Kidney (tissue), 13 donors: ENCODE measurements at regions not wholly inside any gene's neighbourhood (a gene's known extent, or its start where the extent isn't known, plus 50 kb on each side); places are given as distances from the start of the nearest gene placed in this dataset.

Source experiments
- DNase-seq, 5 donors: peaks; one replicate each; pipeline ENCODE4 v3.0.0-alpha.2; 2013 to 2020
- FAIRE-seq: peaks from 2 replicates; lab custom pipeline; 2012; peaks lifted over from hg19 to GRCh38; lab: Jason Lieb, UNC
- H3K27ac ChIP-seq, 2 donors: one replicate each; pipeline ENCODE4 v1.7.0; 2013; ENCODE audit warnings: low read depth in 2 of 2, low read length in 2 of 2, inconsistent platforms in 1 of 2
- H3K27me3 ChIP-seq: one replicate; pipeline ENCODE4 v1.7.1; 2013; ENCODE audit warnings: low read length, inconsistent platforms; ENCODE audit not compliant: control insufficient read depth, insufficient read depth
- H3K36me3 ChIP-seq, 3 donors: one replicate each; pipeline versions ENCODE4 v1.7.0 to v1.7.1; 2013; ENCODE audit warnings: low read length in 3 of 3, control low read depth in 1 of 3, inconsistent platforms in 1 of 3; ENCODE audit not compliant: insufficient read depth in 3 of 3, control insufficient read depth in 2 of 3
- H3K4me1 ChIP-seq, 3 donors: one replicate each; pipeline versions ENCODE4 v1.7.0 to v1.7.1; 2013; ENCODE audit warnings: low read length in 3 of 3, inconsistent platforms in 1 of 3, low read depth in 1 of 3; ENCODE audit not compliant: control insufficient read depth in 2 of 3, insufficient read depth in 2 of 3
- H3K4me3 ChIP-seq, 3 donors: one replicate each; pipeline versions ENCODE4 v1.7.0 to v1.8.1; 2013; ENCODE audit warnings: low read length in 3 of 3, control low read depth in 1 of 3, inconsistent platforms in 1 of 3
- H3K9ac ChIP-seq, 3 donors: one replicate each; pipeline versions ENCODE4 v1.7.0 to v1.7.1; 2013; ENCODE audit warnings: low read length in 3 of 3, control low read depth in 1 of 3, inconsistent platforms in 1 of 3
- H3K9me3 ChIP-seq, 3 donors: one replicate each; pipeline versions ENCODE4 v1.7.0 to v1.7.1; 2013; ENCODE audit warnings: low read length in 3 of 3, control low read depth in 1 of 3, inconsistent platforms in 1 of 3; ENCODE audit not compliant: control insufficient read depth in 2 of 3, insufficient read depth in 1 of 3
- intact Hi-C: fragments of 100-400 bp; cut with DNase I; formaldehyde crosslinking; loops from one replicate; pipeline ENCODE4 v1.11.1; 2022
- TF ChIP-seq, protein P1 (sequence below): IDR thresholded peaks from 3 replicates; pipeline ENCODE4 v1.5.1; 2012; ENCODE audit warnings: mild to moderate bottlenecking, moderate library complexity, borderline replicate concordance; ENCODE audit not compliant: insufficient read depth; ENCODE audit errors: extremely low read depth
- donor health status: control.
- donor health status: control.
- donor health status: control.
- donor health status: control.
- donor health status: control.
- donor health status: DM: yes; HTN: yes; CAD: no.
- donor health status: Normal renal cell carcinoma (clear cell type).

DNA sequence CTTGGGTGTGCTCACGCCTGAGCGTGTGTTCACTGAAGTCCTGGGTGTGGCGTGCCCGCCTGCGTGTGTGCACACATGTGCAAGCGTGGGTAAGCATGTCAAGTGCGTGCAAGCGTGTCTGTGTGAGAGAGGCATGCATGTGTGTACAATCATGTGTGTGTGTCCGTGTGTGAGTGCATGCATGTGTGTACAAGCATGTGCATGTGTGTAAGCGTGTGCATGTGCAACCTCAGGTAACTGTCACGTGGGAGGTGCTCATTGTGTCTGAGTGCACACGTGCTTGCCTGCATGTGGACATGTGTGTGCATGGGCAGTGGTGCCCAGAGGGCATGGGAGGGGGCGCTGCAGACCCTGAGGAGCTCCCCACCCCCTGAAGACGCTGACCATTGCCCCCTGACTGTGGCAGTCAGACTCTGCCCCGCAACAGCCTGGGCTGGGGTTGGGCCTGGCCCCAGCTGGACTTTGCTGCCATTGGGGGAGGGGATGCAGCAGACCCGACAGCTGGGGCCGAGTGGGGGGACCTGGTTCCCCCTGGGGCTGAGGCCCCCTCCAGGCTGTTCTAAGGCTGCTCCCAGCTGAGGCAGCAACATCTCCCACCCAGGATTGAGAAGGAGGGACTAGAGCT lies 88.1 kb downstream of the UNCX start:
- no peak overlapping the region for H3K27ac ChIP-seq
- intact Hi-C loops, result no loop called here
- DNase-seq (peak in 3 of 5 donors; percentile 48 to 73 (median 60)), FAIRE-seq (no peak)
- peaks cover 0 to 4% (median 0%) of the 10 kb centered on the region in 3 donors for H3K4me1 ChIP-seq
- H3K9me3 ChIP-seq, result no peaks in the 10 kb centered on the region
- no peaks in the 10 kb centered on the region for H3K36me3 ChIP-seq
- TF ChIP-seq, protein P1, sequence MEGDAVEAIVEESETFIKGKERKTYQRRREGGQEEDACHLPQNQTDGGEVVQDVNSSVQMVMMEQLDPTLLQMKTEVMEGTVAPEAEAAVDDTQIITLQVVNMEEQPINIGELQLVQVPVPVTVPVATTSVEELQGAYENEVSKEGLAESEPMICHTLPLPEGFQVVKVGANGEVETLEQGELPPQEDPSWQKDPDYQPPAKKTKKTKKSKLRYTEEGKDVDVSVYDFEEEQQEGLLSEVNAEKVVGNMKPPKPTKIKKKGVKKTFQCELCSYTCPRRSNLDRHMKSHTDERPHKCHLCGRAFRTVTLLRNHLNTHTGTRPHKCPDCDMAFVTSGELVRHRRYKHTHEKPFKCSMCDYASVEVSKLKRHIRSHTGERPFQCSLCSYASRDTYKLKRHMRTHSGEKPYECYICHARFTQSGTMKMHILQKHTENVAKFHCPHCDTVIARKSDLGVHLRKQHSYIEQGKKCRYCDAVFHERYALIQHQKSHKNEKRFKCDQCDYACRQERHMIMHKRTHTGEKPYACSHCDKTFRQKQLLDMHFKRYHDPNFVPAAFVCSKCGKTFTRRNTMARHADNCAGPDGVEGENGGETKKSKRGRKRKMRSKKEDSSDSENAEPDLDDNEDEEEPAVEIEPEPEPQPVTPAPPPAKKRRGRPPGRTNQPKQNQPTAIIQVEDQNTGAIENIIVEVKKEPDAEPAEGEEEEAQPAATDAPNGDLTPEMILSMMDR, result no peak
- H3K27me3 ChIP-seq, result peaks cover 2% of the 10 kb centered on the region
- H3K9ac ChIP-seq, result no peak overlapping the region
- H3K4me3 ChIP-seq, result no peak overlapping the region

GRCh38 chr7:1321411-1322239 lies 89.0 kb downstream of the UNCX start:
- intact Hi-C loops, result no loop called here
- Histone ChIP-seq H3K4me3 (no peak overlapping the region), H3K9ac (no peak overlapping the region), H3K9me3 (no peaks in the 10 kb centered on the region), H3K27me3 (peaks cover 2% of the 10 kb centered on the region), H3K4me1 (peaks cover 0 to 4% (median 0%) of the 10 kb centered on the region in 3 donors), H3K27ac (no peak overlapping the region), H3K36me3 (no peaks in the 10 kb centered on the region)
- DNase-seq, result peak in 2 of 5 donors; percentile 66
- FAIRE-seq, result no peak
- TF ChIP-seq, protein P1, result no peak

- H3K27ac ChIP-seq, result no peak overlapping the region
- FAIRE-seq (no peak), DNase-seq (peak in 2 of 5 donors; percentile 62 to 65)
- H3K4me1 ChIP-seq, result peaks cover 0 to 4% (median 0%) of the 10 kb centered on the region in 3 donors
- no peak overlapping the region for H3K4me3 ChIP-seq
- no peak overlapping the region for H3K9ac ChIP-seq
- H3K36me3 ChIP-seq, result no peaks in the 10 kb centered on the region
- H3K27me3 ChIP-seq, result peaks cover 2% of the 10 kb centered on the region
- TF ChIP-seq, protein P1, result no peak
- H3K9me3 ChIP-seq, result no peaks in the 10 kb centered on the region
- intact Hi-C loops, result no loop called here
These were observed 89.8 kb downstream of the UNCX start for GRCh38 chr7:1322240-1323110.
